ENCODE measurements at regions not wholly inside any gene's neighbourhood (a gene's known extent, or its start where the extent isn't known, plus 50 kb on each side); places are given as distances from the start of the nearest gene placed in this dataset.

DNA sequence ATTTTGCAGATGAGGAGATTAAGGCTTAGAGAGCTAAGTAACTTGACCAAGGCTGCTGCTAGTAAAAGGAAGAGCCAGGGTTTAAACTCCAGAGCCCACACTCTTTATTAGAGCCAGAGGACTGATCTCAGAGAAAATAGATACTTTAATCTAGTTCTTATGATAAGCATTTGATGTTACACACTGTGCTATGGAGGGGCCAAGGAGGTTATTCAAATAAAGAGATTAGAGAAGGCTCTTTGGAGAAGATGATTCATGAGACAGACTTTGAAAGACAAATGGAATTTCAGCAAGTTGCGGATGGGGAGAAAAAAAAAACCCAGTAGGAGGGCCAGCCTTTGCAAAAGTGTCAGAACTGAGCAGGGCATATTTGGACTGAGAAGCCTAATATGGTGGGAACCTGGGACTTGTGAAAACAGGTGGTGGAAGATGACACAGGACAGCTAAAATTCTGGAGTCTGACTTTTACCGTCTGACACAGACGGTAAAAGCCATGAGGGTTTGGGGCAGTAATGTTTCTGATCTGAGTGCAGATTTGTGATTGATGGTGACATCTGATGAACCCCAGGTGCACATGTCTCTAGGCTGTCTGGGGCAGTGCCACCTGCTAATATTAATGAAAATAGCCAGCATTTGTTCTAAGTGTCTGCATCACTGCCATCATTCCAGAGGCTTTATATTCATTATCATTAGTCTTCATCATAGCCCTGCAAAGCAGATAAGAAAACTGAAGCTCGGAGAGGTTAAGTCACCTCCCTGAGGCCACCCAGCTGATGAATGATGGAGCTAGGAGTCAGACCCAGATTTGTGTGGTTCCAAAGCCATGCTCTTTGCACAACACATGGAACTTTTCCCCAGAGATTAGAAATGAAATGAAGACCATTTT, 65.3 kb upstream of the CXCL14 start:
- TF ChIP-seq ZFX (IDR thresholded peaks at IDR 0.05; ENCODE audit: borderline replicate concordance) = no peak
- TF ChIP-seq, protein P1, sequence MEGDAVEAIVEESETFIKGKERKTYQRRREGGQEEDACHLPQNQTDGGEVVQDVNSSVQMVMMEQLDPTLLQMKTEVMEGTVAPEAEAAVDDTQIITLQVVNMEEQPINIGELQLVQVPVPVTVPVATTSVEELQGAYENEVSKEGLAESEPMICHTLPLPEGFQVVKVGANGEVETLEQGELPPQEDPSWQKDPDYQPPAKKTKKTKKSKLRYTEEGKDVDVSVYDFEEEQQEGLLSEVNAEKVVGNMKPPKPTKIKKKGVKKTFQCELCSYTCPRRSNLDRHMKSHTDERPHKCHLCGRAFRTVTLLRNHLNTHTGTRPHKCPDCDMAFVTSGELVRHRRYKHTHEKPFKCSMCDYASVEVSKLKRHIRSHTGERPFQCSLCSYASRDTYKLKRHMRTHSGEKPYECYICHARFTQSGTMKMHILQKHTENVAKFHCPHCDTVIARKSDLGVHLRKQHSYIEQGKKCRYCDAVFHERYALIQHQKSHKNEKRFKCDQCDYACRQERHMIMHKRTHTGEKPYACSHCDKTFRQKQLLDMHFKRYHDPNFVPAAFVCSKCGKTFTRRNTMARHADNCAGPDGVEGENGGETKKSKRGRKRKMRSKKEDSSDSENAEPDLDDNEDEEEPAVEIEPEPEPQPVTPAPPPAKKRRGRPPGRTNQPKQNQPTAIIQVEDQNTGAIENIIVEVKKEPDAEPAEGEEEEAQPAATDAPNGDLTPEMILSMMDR (IDR thresholded peaks at IDR 0.05) = no peak
- no peak overlapping the region for H3K27ac ChIP-seq

DNA sequence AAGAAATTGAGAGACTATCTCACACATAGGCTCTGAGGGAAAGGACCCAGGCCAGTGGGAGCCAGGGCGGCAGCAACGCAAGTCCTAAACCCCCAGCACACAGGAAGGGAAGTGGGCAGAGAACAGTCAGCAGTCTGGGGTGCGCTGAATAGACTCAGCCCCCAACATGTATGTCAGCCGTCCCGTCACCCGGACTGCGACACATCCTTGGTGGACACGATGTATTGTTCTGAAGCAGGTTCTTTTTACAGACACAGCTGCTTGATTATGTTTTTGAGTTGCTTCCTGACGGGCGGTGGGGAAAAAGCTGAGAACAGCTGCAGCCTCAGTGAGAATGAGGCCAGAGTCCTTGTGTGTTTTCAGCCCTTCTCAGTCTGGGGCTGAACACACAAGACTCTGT, 64.1 kb upstream of the CXCL14 start:
- no peak overlapping the region for H3K27ac ChIP-seq
- TF ChIP-seq ZFX (IDR thresholded peaks at IDR 0.05; ENCODE audit: borderline replicate concordance) = no peak
- TF ChIP-seq, protein P1 (IDR thresholded peaks at IDR 0.05) = no peak

DNA sequence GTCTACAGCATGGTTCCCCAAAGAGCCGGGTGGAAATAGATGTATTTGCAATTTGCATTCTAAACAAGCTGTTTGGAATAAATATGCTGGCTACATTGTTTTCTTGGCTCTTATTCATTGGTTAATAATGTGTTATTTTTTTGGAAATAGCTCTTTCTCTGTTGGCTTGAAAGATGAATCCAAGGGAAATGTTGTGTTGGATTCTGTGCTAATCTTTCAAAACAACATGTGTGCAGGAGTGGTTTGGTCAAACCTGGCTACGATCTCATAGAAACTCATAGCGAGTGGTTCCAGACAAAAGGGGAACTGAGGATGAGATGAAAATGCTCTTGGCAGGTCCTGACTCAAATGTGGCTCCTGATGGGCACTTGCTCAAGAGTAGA, 63.7 kb upstream of the CXCL14 start:
- TF ChIP-seq, protein P1 (IDR thresholded peaks at IDR 0.05) = no peak
- no peak for TF ChIP-seq ZFX (IDR thresholded peaks at IDR 0.05; ENCODE audit: borderline replicate concordance)

DNA sequence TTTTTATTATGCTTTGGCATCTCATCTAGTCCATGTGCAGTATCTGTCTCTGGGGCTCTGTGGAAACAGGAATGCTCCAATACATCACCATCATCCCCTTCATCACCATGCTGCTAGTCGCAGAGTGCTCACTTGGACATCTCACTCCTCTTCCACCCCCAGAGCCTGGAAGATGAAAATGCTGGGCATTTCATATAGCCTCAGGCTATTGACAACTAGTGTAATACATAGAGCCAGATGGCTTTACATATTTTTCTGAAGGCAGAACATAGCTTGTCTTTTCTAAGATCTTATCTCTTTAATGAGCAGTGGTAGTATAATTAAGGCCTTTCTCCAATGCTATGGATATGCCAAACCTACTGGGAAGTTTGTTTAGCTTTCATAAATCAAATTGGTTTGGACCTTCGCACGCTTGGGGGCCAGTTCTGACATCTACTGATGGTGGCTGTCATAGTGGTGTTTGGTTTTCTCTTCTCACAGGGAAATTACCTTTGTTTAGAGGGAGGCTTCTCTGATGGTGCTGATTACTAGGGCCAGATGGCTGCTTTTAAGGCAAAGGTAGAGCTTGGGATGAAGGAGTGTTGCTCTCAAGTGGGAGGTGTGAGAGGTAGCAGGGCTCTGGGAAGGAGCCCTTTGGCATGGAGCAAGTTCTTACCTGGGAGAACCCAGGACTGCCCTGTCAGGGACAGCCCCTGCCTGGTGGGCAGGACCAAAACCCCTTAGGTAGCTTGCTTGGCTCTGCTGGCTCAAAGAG, 63.1 kb upstream of the CXCL14 start:
- TF ChIP-seq, protein P1 (IDR thresholded peaks at IDR 0.05) = no peak
- no peak for TF ChIP-seq ZFX (IDR thresholded peaks at IDR 0.05; ENCODE audit: borderline replicate concordance)
- no peak overlapping the region for H3K27ac ChIP-seq

More for the DNA sequence above, 63.7 kb upstream of the CXCL14 start:
- no peak overlapping the region for H3K27ac ChIP-seq

DNA sequence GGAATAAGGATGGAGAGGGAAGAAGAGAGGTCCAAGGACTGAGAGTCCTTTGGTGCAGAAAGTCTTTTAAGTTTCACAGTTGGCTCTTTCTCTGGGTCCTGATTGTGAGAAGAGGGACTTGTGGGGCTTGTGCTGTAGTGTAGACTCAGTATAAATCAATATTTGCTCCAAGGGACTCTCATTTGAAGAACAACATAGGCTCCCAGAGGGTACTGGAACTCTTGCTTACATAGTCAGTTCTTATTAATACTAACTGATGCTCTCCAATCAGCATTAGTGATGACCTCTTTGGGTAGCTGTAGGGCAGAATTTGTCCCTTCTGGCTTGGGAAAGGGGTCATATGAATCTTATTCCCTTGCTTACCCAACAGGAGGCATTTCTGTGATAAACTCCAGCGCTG, 62.5 kb upstream of the CXCL14 start:
- no peak overlapping the region for H3K27ac ChIP-seq
- TF ChIP-seq, protein P1 (IDR thresholded peaks at IDR 0.05) = no peak
- no peak for TF ChIP-seq ZFX (IDR thresholded peaks at IDR 0.05; ENCODE audit: borderline replicate concordance)

DNA sequence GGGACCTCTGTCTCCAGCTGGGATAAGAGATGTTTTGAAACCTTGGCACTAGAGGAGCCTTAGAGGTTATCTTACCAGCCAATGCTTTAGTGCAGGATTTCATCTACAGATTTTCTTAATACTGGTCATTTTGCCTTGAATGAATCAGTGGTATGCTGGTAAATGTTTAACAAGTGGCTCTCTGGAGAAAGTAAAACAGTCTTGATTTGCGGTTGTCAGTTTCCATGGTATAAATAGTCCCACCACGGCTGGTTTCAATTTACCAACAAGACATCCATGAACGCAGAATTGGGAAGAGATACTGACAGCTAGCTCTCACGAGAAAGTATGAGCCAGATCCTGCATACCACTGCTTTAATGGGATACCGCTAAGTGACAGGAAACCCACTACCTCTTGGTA, 56.7 kb upstream of the CXCL14 start:
- no peak overlapping the region for H3K27ac ChIP-seq

More for the DNA sequence above, 56.7 kb upstream of the CXCL14 start:
- TF ChIP-seq ZFX (IDR thresholded peaks at IDR 0.05; ENCODE audit: borderline replicate concordance) = no peak
- TF ChIP-seq, protein P1 (IDR thresholded peaks at IDR 0.05) = no peak

All from 22Rv1 (cell line).